OCI-LY7 (cell line): ENCODE measurements at regions not wholly inside any gene's neighbourhood (a gene's known extent, or its start where the extent isn't known, plus 50 kb on each side); places are given as distances from the start of the nearest gene placed in this dataset.
"Not testable (repeated sequence)": the region's sequence is repeated elsewhere in the genome, so short reads cannot be mapped to it uniquely, and the experiment has no call there.

Experiments used
- EZH2phosphoT487 ChIP-seq: fragments of 200-600 bp; sonication (generic); IDR thresholded peaks from 2 replicates; pipeline ENCODE4 v1.6.1; 2018; ENCODE audit warnings: low read depth, borderline replicate concordance, mild to moderate bottlenecking, mixed run types, antibody characterized with exemption, low read length, moderate library complexity, mixed read lengths
- TF ChIP-seq, protein P1 (sequence below): fragments of 200-600 bp; sonication (generic); conservative IDR thresholded peaks from 2 replicates; pipeline ENCODE4 v1.5.1; 2014; ENCODE audit warnings: mild to moderate bottlenecking, antibody characterized with exemption, low read length, moderate library complexity, mixed read lengths

DNA sequence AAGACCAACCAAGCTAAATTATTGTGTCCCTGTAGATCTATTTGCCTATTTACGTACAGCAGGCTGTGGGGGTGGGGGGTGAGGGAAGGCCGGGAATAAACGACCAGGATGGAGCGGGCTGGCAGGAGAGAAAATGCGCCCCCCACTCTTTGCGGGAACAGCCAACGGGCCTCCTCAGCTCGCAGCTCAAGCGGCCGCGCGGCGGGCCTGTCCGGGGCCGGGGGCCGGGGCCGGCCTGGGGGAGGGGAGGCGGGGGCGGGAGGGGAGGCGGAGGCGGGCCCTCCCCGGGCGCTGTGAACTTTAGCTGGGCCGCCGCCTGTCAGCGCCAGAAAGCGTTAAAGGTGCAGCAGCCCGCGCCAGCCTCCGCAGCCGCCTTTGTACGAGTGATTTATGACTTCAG, 679.1 kb downstream of the SPATA31A7 start:
- TF ChIP-seq, protein P1, sequence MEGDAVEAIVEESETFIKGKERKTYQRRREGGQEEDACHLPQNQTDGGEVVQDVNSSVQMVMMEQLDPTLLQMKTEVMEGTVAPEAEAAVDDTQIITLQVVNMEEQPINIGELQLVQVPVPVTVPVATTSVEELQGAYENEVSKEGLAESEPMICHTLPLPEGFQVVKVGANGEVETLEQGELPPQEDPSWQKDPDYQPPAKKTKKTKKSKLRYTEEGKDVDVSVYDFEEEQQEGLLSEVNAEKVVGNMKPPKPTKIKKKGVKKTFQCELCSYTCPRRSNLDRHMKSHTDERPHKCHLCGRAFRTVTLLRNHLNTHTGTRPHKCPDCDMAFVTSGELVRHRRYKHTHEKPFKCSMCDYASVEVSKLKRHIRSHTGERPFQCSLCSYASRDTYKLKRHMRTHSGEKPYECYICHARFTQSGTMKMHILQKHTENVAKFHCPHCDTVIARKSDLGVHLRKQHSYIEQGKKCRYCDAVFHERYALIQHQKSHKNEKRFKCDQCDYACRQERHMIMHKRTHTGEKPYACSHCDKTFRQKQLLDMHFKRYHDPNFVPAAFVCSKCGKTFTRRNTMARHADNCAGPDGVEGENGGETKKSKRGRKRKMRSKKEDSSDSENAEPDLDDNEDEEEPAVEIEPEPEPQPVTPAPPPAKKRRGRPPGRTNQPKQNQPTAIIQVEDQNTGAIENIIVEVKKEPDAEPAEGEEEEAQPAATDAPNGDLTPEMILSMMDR: not testable (repeated sequence)
- TF ChIP-seq EZH2phosphoT487: not testable (repeated sequence)
